SHP77 (cell line): ENCODE measurements at regions not wholly inside any gene's neighbourhood (a gene's known extent, or its start where the extent isn't known, plus 50 kb on each side); places are given as distances from the start of the nearest gene placed in this dataset.

Experiments used
- DNase-seq, 2 experiments: peaks; one replicate each; lab custom pipeline; 2025; lab: John Stamatoyannopoulos, UW

- DNase-seq, result no peak
These were observed 226.9 kb downstream of the TMEM38B start for GRCh38 chr9:105921057-105921726.

DNA sequence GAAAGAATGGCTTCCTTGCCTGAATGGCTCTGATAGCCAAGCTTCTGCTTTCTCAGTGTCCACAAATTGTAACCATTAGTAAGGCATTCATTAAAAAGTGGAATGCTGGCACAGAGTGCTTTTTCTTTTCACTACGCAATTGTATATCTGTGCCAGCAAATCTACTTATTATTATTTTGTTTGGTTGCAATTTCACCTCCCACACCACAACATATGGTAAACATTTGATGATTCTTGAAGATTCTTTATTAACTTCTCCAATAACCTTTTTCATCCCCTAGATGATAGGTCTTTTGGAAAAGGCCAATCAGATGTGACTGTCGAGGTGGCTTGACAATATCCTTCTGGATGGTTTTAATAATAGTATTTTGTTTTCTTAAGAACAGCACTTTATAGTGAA lies 234.1 kb downstream of the TMEM38B start:
- DNase-seq, result no peak

GRCh38 chr9:105930011-105930627 lies 235.8 kb downstream of the TMEM38B start:
- no peak for DNase-seq

GRCh38 chr9:105932276-105932675 lies 237.9 kb downstream of the TMEM38B start:
- DNase-seq, result no peak

DNA sequence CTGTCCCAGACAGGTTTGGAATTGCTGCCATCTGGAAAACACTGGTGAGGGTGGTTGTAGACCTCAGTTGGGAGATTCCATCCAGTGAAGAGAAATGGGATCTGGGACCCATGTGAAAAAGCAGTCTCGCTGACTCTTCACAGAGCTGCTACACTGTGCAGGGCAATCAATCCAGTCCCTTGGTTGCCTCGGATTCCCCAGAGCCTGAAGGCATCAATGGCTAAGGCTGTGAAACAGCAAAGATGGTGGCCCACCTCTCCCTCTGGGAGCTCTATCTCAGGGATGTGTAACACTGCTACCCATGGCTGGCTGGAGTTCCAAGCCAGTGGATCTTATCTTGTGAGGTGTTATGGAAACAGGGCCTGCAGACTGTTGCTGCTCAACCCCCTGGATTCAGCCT lies 256.1 kb downstream of the TMEM38B start:
- DNase-seq, result no peak

GRCh38 chr9:105950894-105951293 lies 256.6 kb downstream of the TMEM38B start:
- DNase-seq, result no peak

DNA sequence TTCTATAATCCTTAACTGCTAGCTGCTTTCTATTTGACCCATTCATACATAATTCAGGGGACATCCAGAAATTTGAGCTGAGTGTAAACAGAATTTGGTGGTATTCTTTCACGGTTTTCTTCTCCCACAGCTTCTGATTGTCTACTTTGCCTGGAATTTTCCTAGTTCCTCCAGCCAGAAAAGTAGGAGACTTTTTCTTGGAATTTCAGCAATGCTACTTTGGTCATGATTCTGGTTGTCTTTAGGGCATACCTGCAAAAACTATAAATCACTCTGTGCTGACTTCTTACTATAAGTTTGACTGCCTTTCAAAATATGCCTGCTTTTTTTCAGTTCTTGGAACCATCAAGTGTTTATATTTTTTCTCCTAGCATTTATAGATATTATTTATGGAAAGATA lies 260.2 kb downstream of the TMEM38B start:
- DNase-seq, result no peak

DNA sequence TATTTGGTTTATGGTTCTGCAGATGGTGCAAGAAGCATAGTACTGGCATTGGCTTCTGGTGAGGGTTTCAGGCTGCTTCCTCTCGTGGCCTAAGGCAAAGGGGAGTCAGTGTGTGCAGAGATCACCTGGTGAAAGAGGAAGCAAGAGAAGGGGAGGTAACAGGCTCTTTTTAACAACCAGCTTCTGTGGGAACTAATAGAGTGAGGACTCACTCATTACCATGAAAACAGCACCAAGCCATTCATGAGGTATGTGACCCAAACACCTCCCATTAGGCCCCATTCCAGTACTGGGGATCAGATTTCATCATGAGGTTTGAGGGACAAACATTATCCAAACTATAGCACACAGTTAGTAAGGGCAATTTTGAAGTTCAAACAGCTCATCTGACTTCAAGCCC lies 263.5 kb downstream of the TMEM38B start:
- no peak for DNase-seq

GRCh38 chr9:105958587-105958986 lies 264.2 kb downstream of the TMEM38B start:
- DNase-seq, result no peak

DNA sequence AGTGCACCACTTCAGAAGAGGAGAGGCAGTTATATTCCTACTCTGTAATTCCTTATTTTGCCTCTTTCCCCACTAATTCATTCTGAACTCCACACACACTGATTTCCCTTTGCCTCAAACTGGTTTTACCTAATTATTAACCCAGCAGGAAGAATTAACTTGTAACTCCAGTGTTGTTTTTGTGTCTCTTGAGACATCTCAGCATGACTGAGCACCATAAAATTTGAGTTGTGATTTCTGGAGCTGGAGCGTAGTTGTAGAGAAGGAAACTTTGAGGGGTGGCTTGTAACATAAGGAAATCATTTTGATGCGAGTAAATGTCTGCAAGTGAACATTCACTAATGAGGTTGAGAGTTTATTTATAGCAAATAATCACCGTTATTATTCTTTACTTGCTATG lies 265.2 kb downstream of the TMEM38B start:
- DNase-seq, result no peak

- DNase-seq, result no peak
These were observed 269.2 kb downstream of the TMEM38B start for GRCh38 chr9:105963343-105964099.

- DNase-seq, result no peak
These were observed 269.8 kb downstream of the TMEM38B start for GRCh38 chr9:105964156-105964555.

GRCh38 chr9:105966834-105967233 lies 272.5 kb downstream of the TMEM38B start:
- no peak for DNase-seq

GRCh38 chr9:105967248-105967647 lies 272.9 kb downstream of the TMEM38B start:
- no peak for DNase-seq

DNA sequence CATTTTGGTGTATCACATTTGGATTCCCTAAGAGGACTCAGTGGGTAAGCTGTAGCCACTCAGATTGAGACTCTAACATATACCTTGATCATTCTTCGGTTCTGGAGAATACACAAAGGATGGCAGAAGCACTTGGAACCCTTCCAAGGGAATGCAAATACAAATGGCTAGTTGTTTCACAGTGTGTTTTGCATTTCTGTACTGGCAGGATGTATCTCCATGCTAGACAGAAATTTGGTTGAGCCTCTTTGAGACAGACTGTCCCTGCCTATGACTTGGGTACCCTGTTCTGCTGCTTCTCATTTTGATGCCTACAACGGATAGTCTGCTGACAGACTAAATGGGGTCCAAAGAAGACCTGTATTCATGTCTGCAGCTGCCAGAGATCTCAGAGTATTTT lies 273.5 kb downstream of the TMEM38B start:
- peak in 1 of 2 experiments; percentile 0 for DNase-seq

DNA sequence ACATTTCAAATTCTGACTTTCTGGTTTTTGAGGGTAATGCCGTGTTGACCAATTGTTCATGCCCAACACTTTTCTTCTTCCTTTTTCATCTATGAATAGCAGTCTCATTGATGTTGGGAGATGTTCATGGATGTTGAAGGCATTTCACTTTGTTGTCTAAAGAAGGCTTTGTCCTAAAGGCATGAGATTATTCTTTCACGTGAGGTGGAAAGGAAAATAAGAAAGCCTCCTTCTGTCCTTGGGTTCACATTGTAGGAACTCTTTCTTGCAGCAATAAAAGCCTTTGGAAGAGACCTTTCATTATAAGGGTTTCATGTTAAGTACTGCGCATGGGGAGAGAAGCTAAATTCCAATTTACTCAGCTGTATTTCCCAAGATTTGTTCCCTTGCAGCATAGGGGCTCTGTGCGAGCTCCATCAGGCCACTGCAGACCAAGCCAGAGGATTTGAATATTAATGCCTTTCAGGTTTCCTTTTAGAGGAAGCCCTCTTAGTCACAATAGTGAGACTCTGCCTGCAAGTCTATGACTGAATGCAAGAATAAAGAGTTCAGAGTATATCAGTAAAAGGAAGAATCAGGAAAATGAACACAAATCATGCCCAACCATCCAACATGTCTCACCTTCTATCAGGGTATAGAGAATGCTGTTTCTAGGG lies 274.6 kb downstream of the TMEM38B start:
- DNase-seq, result no peak

DNA sequence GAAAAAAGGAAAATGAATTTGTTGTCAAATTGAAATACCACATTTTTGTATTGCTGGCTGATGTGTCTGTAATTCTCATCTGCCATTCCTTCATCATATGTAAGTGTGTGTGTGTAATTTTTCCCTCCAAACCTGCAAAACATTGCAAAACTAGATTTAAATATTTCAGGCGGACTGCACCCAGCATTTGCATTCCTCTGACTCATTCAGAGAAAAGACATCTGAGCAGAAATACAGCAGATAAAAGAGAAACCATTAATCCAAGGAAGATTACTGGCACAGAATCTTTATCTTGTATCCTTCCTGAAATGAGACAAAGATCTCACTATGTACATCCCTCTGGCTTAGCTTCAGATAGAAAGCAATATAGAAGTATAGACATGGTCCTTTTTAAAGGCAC lies 275.3 kb downstream of the TMEM38B start:
- no peak for DNase-seq

GRCh38 chr9:105971986-105972385 lies 277.6 kb downstream of the TMEM38B start:
- DNase-seq, result no peak

- no peak for DNase-seq
These were observed 278.3 kb downstream of the TMEM38B start for GRCh38 chr9:105972466-105973204.

GRCh38 chr9:105973951-105974351 lies 279.6 kb downstream of the TMEM38B start:
- DNase-seq, result no peak

DNA sequence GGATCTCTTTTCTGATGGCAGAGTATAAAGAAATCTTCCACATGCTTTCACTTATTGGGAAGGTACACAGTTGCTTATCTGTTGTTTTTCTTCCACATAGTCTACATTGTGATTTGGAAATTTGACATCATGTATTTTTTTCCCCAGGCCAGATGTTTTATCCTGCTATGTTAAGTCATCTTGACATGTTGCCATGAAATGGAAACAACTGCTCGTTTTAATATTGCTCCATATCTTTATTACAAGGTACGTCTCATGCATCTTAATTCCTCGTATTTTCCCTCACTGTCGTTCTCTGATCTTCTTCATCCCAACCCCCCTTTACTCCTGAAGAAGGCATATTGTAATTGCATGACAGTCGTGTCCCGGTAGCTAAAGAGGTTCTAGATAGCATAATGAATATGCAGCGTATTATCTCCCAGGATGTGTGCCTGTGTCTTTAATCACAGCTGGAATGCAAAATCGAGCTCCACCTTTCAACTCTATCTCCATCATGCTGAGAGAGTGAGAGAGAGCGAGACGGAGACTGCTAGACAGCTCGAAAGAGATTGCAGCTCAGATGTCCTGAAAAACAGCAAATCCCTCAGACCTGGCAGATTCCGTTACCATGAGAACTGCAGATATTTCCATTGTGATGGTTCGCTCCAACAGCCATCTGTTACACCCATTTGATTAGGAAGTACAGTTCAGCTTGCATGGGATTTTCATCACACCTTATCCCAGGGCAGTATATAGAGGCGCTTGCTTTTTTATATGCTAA lies 281.7 kb downstream of the TMEM38B start:
- DNase-seq, result no peak
